Spinal cord (tissue), 9 donors: ENCODE measurements at regions not wholly inside any gene's neighbourhood (a gene's known extent, or its start where the extent isn't known, plus 50 kb on each side); places are given as distances from the start of the nearest gene placed in this dataset.
A peak's percentile ranks its signal among the peaks of the same experiment; 100 is the strongest.

Experiments
- DNase-seq, 6 donors: peaks; one replicate each; pipeline versions ENCODE4 v3.0.0 to v3.0.0-alpha.2; 2013 to 2015; ENCODE audit warnings: low spot score in 6 of 6, low read depth in 4 of 6
- H3K27ac ChIP-seq: one replicate; pipeline ENCODE4 v1.5.1; 2013; ENCODE audit warnings: low read depth, low read length, control low read depth
- H3K27me3 ChIP-seq: one replicate; pipeline ENCODE4 v1.6.1; 2013; ENCODE audit warnings: low read length; ENCODE audit not compliant: control insufficient read depth, insufficient read depth
- H3K36me3 ChIP-seq: one replicate; pipeline ENCODE4 v1.6.1; 2013; ENCODE audit warnings: low read length; ENCODE audit not compliant: control insufficient read depth, insufficient read depth
- H3K4me1 ChIP-seq: one replicate; pipeline ENCODE4 v1.6.1; 2013; ENCODE audit warnings: low read length; ENCODE audit not compliant: control insufficient read depth, insufficient read depth
- H3K4me3 ChIP-seq: one replicate; pipeline ENCODE4 v1.5.1; 2013; ENCODE audit warnings: low read depth, low read length, control low read depth
- H3K9me3 ChIP-seq: one replicate; pipeline ENCODE4 v1.6.1; 2013; ENCODE audit warnings: low read length; ENCODE audit not compliant: control insufficient read depth, insufficient read depth
- WGBS: methylation state at CpG from one replicate; pipeline ENCODE4 v1.1.5; 2013; ENCODE audit warnings: missing lambda C conversion rate; ENCODE audit not compliant: insufficient coverage; 5-methylcytosine and 5-hydroxymethylcytosine counted together
- donor health status: healthy.

DNA sequence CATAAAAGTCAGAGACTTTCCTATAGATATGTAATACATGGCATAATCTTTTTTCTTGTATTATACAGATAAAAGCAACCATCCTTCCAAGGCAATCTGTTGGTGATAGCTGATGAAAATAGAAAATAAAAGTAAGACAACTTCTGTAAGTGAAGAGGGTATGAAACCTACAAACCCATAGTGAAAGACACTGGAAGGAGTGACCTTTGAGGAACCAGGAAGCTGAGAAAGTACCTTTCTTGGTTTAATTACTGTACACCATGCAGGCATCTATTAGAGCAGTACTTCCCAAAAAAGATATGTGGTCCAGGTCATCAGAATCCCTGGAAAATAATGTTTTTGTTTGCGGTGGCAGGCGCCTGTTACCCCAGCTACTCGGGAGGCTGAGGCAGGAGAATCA, 906.6 kb upstream of the KLHL29 start:
- H3K27me3 ChIP-seq = no peaks in the 10 kb centered on the region
- H3K36me3 ChIP-seq = no peaks in the 10 kb centered on the region
- no peak overlapping the region for H3K4me3 ChIP-seq
- 95% methylated on average over 3 of the region's 3 CpGs for WGBS
- no peak overlapping the region for H3K27ac ChIP-seq
- H3K4me1 ChIP-seq = no peaks in the 10 kb centered on the region
- DNase-seq = no peak
- no peaks in the 10 kb centered on the region for H3K9me3 ChIP-seq

DNA sequence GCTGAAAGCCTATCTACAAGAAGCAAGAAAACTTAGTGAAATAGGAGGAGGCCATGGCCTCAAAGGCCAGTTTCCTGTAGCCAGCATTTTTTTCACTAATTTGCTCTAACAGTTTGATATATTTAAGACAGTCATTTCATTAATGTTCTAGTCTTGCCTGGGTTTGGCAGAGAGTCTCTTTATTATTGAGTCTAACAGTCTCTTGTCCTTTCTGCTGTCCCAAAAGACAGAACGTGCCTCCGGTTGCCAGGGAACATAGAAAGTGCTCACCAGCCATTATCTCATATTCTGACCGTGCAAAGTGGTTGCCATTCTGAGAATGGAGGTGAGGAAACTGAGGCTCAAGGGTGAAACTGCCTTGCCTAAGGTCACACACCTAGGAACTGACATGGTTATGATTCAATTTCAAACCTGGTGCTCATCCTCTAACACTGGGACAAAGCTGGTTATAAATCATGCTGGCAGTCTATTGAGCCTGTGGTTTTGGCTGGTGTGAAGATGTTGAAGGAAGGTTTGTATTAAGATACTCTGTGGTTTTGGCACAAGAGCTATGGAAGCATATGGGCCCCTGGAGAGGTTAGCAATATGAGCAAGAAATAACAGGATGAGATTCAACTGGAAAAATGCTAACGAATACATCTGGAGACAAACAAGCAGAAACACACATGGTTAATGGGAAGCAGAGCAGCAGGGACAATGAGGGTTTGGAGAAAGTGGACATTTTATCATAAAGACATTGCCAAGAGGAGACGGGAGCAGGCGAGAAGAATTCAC, 903.3 kb upstream of the KLHL29 start:
- 42% methylated on average over 2 of the region's 6 CpGs for WGBS
- no peaks in the 10 kb centered on the region for H3K27me3 ChIP-seq
- H3K4me3 ChIP-seq = no peak overlapping the region
- H3K36me3 ChIP-seq = no peaks in the 10 kb centered on the region
- H3K9me3 ChIP-seq = no peaks in the 10 kb centered on the region
- no peaks in the 10 kb centered on the region for H3K4me1 ChIP-seq
- no peak overlapping the region for H3K27ac ChIP-seq
- DNase-seq = peak in 3 of 6 donors; percentile 12 to 69 (median 63)

DNA sequence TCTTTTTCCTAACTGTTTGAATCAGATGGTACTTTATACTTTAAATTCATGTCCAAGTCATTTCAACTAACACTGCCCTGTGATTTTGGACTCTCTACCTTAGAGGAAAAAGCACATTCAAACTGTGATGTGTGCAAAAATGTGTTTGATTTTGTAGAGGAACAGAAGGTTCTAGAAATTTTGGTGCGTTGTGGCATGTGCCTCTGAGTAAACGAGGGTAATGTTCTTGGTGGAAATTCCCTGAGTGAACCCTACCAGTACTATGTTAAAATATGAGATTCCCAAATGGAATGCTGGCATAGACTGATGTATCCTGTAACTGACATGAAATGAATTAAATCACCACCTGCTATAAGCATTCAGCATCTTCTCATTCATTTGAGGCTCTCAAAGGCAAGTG, 901.9 kb upstream of the KLHL29 start:
- Histone ChIP-seq H3K27ac (no peak overlapping the region), H3K27me3 (no peaks in the 10 kb centered on the region), H3K9me3 (no peaks in the 10 kb centered on the region), H3K4me1 (no peaks in the 10 kb centered on the region), H3K4me3 (no peak overlapping the region), H3K36me3 (no peaks in the 10 kb centered on the region)
- no CpG with 5 or more reads among the region's 2 CpGs for WGBS
- DNase-seq = peak in 1 of 6 donors; percentile 54

DNA sequence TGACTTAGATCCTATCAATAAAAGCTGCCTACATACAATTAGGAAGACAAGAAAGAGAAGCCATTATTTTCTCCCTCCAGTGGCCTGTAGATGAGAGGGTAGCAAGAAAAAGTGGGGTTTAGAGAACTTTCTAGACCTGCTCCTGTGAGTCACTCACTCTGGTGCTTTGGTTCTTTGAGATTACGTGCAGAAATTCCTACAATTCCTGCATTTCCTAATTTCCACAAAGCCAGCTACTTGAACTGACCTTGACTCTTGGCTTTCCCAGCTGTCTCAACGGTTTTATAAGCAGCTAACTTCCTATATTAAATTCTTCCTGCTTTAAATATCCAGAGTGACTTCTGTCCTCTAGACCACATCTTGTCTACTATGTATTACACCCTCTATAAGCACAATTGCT, 899.5 kb upstream of the KLHL29 start:
- no peak for DNase-seq
- H3K27ac ChIP-seq = no peak overlapping the region
- no peaks in the 10 kb centered on the region for H3K9me3 ChIP-seq
- WGBS = 80% methylated on average over 1 of the region's 2 CpGs
- H3K27me3 ChIP-seq = no peaks in the 10 kb centered on the region
- no peak overlapping the region for H3K4me3 ChIP-seq
- no peaks in the 10 kb centered on the region for H3K4me1 ChIP-seq
- H3K36me3 ChIP-seq = no peaks in the 10 kb centered on the region

DNA sequence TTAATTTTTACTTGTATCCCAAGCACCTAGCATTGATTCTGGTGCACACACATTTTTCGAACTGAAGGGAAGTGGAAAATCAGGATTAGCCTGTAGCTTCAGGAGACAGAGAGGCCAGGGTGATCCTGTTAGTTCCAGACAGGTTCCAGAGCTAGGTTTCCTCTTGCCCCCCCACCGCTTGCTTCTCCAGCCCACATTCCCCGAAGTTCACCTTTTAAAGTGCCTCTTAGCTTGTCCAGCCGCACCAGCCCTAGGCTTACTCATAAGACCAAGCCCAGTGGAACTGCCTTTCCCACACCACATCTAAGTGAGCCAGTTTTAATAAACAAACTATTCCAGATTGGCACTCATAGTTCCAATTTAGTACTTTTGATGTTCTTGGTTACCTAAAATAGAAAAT, 898.6 kb upstream of the KLHL29 start:
- Histone ChIP-seq H3K4me3 (no peak overlapping the region), H3K27ac (no peak overlapping the region), H3K27me3 (no peaks in the 10 kb centered on the region), H3K9me3 (no peaks in the 10 kb centered on the region), H3K4me1 (no peaks in the 10 kb centered on the region), H3K36me3 (no peaks in the 10 kb centered on the region)
- DNase-seq = no peak
- 100% methylated on average over 4 of the region's 4 CpGs for WGBS

DNA sequence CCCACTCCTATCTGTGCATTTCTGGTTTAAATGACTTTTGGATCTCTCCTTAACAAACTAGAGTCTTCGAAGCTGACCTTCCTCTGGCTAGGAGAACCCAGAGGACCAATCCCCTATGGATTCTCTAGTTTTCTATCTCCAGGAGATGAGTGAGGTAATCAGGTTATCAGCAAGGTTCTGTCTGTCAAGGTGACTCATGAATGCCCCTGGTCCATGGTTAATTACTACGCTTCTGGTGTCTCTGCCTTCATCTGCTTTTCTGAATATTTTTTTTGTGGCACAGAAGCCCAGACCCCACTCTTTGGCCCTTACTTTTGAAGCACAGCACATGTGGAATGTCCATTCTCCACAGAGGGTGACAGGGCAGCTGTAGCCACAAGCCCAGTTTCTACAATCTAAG, 897.9 kb upstream of the KLHL29 start:
- Histone ChIP-seq H3K27me3 (no peaks in the 10 kb centered on the region), H3K27ac (no peak overlapping the region), H3K4me3 (no peak overlapping the region), H3K9me3 (no peaks in the 10 kb centered on the region), H3K36me3 (no peaks in the 10 kb centered on the region), H3K4me1 (no peaks in the 10 kb centered on the region)
- no peak for DNase-seq
- 92% methylated on average over 1 of the region's 2 CpGs for WGBS

DNA sequence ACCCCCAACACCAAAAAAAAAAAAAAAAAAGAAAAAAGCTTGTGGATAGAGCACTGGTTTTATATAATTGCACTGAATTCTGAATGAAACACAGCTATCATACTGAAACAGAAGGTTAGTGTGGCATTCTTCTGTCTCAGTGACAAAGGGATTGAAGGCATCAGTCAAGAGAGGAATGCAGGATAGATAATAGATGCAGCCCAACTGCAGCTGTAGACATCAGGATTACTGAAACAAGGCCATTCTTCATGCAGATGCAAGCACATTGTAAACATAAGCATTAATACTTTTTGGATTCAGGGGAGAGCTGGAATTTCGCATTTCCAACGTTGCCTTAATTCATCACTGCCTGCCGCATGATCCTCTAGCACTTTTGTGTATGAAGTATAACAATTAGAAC, 897.4 kb upstream of the KLHL29 start:
- Histone ChIP-seq H3K27me3 (no peaks in the 10 kb centered on the region), H3K4me3 (no peak overlapping the region), H3K9me3 (no peaks in the 10 kb centered on the region), H3K36me3 (no peaks in the 10 kb centered on the region), H3K27ac (no peak overlapping the region), H3K4me1 (no peaks in the 10 kb centered on the region)
- DNase-seq = no peak
- WGBS = no CpG with 5 or more reads among the region's 3 CpGs

DNA sequence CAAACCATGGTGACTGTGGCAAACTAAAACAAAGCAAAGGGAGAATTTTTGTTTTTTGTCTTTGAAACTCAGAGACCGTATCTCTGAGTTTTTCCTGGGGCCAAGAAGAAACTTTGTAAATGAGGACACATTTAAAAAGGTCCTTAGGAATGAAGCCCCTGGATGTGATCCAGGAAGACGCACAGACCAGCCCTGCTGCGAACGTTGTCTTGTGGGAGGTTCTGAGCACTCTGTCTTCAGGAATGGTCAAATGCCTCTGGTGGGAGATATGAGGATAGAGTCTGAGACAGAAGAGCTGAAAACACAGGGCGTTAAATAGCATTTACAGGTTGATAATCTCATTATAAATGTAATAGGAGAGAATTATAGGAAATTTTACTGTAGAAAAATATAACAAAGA, 893.5 kb upstream of the KLHL29 start:
- WGBS = 75% methylated on average over 4 of the region's 5 CpGs
- H3K9me3 ChIP-seq = no peaks in the 10 kb centered on the region
- no peak for DNase-seq
- H3K4me3 ChIP-seq = no peak overlapping the region
- no peak overlapping the region for H3K27ac ChIP-seq
- H3K4me1 ChIP-seq = no peaks in the 10 kb centered on the region
- no peaks in the 10 kb centered on the region for H3K36me3 ChIP-seq
- no peaks in the 10 kb centered on the region for H3K27me3 ChIP-seq

DNA sequence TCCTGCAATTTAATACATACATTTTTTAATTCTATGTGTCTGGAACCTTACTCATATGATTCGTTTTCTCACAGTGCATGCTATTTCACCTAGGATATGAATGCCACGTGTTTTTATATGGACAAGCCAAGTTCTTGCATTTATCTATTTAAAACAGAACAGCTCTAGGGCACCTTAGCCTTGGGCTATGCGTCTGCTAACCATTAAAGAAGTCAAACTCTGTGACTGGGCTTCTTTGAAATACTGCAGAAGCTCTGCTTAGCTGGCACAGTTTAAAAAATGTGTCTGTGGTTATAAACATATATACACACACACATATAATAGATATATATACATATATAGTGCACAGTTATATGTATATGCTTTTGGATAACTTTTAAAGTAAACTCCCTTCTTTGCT, 890.8 kb upstream of the KLHL29 start:
- no peaks in the 10 kb centered on the region for H3K4me1 ChIP-seq
- DNase-seq = no peak
- no CpG with 5 or more reads among the region's 3 CpGs for WGBS

DNA sequence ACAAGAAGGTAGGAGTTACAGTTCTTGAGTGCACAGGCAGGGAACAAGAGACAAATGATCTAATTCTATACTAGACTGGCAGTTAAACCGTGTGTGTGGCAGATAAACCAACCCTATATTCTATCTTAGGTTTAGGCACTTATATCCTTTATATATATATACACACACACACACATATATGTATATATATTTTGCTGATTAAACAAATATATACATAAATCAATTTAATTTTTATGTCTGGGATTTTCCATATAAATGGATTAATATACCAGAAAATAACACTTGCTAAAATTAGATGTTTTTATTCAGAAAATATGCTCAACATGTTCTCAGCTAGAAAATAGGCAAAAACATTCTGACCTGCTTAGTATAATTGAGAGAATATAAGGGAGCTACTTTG, 887.9 kb upstream of the KLHL29 start:
- no peak for DNase-seq
- Histone ChIP-seq H3K4me3 (no peak overlapping the region), H3K27ac (no peak overlapping the region), H3K4me1 (no peaks in the 10 kb centered on the region), H3K36me3 (no peaks in the 10 kb centered on the region), H3K9me3 (no peaks in the 10 kb centered on the region), H3K27me3 (no peaks in the 10 kb centered on the region)
- WGBS = no CpG with 5 or more reads among the region's 1 CpG

More for the DNA sequence above, 890.8 kb upstream of the KLHL29 start:
- H3K27me3 ChIP-seq = no peaks in the 10 kb centered on the region
- no peak overlapping the region for H3K27ac ChIP-seq
- no peaks in the 10 kb centered on the region for H3K9me3 ChIP-seq
- H3K4me3 ChIP-seq = no peak overlapping the region
- no peaks in the 10 kb centered on the region for H3K36me3 ChIP-seq
